NCI-H82 (cell line): ENCODE measurements at regions not wholly inside any gene's neighbourhood (a gene's known extent, or its start where the extent isn't known, plus 50 kb on each side); places are given as distances from the start of the nearest gene placed in this dataset.
"Not testable (repeated sequence)": the region's sequence is repeated elsewhere in the genome, so short reads cannot be mapped to it uniquely, and the experiment has no call there.

Source experiments
- DNase-seq: peaks from one replicate; lab custom pipeline; 2025; lab: John Stamatoyannopoulos, UW

DNA sequence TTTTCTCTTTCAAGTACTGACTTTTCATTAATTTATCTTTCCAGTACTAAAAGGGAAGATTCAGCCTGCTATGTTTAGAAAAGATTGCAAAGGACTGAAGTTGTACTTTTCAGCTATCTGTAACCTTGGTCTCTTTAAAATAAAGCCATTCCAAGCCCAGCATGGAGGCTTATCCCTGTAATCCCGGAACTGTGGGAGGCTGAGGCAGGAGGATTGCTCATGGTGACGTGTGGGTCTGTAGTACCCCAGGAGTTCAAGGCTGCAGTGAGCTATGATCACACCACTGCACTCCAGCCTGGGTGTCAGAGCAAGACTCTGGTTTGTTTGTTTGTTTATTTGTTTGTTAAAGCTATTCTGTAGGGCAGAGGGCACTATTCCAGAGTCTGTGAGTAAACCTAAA, 50.6 kb upstream of the TMEM170B start:
- DNase-seq = no peak

DNA sequence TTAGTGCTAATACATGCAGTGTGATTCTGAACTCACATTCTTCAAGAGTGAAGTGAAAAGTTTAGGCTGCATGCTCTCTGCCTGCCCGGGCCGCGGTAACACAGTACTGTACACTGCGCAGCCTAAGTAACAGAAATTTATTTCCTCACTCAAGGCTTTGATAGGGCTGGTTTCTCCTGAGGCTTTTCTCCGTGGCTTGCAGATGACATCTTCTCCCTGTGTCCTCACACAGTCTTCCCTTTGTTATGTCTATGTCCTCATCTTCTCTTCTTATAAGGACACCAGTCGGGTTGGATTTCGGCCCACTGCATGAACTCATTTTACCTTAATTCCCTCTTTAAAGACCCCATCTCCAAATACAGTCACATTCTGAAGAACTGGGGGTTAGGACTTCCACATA, 51.1 kb upstream of the TMEM170B start:
- no peak for DNase-seq

DNA sequence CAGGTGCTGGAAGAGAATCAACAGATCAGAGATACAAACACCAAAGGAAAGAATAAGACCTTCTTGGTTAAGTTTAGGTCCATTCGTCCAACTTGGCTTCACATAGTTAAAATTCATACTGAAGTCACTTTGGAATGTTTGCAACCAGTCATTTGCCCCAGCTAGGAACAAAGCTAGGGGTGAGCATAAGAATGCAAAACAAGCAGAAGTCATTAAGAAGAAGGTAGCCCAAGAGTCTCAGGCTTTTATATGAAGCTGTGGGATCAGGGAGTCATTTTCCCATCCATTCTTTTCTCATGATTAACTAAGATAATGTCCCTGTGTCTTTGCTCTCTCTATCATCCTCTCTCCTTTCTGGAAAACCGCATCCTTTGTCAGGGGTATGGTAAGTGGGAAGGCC, 51.5 kb upstream of the TMEM170B start:
- no peak for DNase-seq

DNA sequence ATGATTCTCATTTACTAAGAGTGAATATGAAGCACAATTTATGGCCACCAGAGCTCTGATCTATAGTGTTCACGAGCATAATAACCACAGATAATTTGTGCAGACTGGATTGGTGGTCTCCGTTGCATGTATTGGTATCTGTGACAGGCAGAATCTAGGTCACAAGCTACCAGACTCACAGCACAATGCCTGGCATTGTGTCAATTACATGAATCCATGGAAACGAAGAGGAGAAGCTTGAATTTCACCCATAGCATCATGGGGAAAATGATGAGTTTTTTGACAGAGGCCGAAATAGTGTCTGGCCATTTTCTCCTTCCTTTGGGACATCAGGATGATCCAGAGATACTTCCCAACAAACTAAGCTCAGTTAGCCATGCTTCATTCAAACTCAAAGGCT, 52.3 kb upstream of the TMEM170B start:
- DNase-seq = no peak

DNA sequence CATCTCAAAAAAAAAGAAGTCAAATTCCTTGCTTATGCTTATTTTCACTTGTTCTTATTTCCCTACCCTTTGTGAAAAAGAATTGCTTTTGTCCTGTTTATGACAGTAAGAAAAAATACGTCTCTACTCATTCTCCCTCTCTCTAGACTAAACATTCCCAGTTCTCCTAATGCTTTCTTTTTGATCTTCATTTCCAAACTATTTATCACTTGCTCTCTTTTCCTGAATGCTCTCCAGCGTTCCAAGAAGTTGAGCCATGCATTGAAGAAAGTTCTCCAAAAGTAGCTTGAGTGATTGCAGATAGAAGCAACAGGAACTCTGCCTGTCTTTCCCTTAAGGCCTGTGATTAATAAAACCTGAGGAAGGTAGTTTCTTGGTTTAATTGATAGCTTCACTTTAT, 53.1 kb upstream of the TMEM170B start:
- DNase-seq = no peak

DNA sequence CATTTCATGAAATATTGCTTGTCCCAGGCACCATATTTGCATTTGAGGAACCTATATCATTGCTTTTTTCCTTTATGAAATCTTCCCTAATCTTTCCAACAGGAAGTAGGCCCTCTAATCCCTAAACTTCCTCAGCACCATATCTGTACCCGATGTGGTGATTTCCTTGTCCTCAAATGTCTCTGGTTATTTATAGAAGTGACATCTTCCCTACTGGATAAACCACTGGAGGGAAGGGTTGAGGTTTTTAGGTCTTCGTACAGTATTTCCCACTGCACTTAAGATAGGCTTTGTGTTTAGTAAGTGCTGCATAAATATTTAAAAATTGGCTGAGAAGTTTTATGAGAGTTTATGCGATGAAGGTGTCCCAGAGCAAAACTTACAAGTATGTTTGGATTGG, 54.9 kb upstream of the TMEM170B start:
- DNase-seq = no peak

DNA sequence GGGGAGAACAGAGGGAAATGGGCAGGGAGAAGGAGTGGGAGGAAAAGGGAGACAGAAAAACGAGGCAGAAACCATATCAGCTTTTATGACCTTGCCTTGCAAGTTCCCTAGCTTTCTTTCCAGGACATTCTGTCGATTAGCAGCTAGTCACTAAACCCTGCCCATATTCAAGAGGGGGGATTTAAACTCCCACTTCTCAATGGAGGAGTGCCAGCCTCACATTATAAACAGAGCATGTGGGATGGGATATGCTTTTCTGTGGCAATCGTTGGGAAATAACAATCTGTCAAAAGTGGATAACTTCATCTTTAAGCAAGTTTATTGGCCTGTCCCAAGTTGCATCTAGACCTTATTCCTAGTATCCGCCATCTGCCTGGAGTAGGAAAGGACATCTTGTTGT, 57.0 kb upstream of the TMEM170B start:
- no peak for DNase-seq

DNA sequence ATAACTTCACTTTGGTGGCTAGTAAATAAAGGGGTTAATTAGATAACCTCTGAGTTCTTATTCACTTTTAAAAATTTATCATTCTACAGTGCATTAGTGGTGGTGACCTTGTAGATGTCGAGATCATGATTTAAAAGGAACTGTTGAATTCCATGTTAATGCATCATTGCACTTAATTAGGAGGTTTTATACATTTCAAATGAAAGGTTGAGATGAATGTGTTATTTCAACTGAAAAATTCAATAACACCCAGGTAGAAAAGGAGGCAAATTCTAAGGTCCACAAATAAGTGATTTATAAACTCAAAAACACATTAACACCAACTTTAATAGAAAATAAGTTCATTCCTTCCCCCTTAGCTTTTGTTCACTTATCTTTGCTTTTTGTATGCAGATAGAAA, 58.3 kb upstream of the TMEM170B start:
- DNase-seq = no peak

DNA sequence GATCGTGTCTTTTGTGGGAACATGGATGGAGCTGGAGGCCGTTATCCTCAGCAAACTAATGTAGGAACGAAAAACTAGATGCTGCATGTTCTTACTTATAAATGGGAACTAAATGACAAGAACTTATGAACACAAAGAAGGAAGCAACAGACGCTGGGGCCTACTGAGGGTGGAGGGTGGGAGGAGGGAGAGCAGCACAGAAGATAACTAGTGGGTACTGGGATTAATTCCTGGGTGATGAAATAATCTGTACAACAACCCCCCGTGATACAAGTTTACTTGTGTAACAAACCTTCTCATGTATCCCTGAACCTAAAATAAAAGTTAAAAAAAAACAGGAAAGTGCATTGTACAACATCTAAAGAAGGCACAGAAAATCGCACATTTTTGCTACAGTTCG, 59.0 kb upstream of the TMEM170B start:
- no peak for DNase-seq

DNA sequence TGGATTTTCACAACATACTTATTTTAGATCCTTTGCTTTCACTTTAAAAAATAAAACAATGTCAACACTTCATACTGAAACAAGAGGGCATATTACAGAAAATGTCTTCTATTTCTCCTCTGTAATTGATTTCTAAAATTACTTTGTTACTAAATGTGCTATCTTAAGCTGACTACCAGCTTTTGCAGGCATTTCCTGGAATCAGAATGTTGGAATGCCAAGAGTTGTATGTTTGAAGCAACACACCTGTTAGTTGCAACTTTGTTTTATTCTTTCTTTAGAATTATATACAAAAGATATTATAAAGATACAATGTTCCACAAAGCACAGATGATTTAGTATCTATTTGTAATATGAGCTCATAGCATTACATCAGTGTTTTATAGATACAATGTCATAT, 62.5 kb upstream of the TMEM170B start:
- no peak for DNase-seq

DNA sequence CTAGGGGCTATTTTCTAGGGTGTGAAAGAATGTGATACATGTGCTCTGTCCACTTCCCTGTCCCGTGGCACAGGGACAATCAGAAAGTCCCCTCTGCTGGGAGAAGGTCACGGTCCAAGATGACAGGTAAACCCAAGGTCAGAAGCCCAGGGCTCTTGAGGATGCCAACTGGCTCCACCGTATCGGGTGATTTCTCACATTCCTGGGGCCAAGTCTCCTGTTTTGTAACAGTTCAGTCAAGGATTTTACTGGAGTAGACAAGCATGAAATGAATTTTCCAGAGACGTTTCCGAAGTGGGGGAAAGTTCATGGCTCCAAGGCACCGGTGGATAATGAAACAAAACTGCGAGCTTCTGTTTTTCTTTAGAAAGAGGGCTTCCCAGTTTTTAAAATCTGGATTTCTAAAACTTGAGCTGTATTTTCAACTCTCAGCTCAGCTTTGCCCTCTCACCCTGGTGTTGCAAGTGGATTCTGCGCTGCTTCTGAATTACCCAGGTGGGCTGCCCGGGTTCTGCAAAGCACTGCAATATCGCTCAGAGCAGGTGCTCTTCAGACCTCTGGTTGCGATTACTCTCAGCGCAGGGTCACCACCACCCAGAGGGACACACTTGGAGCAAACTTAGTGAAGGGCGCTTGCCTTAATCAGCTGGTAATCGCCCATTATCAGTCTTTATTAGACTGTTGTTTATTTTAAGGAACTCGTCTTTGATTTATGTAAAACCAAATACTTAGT, 64.4 kb upstream of the TMEM170B start:
- no peak for DNase-seq

DNA sequence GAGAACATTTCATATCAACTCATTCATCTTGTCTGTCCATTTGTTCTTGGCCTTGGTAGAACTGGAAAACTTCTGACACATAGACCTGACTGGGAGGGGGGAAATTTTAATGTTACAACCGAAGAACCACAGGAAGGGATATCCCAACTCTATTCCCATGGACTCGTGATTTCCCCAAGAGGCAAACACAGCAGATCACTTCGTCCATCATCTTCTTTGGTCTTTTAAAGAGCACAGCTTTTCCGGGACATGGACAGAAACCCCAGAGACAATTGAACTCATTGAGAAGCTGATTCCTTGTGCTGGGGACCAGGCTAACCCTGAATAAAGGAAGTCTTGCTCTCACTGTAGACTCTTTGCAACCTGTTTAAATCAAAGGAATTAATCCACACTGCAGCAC, 66.3 kb upstream of the TMEM170B start:
- no peak for DNase-seq

DNA sequence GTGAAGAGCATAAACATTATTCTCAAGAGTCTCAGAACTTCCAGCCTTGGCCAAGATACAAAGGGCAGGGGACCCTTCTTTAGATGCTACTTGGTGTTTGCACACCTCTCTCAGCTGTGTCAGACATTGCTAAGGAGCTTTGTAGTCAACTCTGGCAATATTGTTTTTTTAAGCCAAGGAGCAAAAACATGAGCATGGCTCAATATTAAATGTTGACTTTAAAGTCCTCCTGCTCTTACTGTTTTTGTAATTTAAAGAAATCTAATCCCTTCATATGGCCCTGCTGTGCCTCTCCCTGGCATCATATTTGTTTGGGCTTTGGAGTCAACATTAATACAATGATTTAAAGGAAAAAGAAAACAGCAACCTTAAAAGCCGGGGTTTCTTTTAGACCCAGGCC, 67.9 kb upstream of the TMEM170B start:
- DNase-seq = no peak

DNA sequence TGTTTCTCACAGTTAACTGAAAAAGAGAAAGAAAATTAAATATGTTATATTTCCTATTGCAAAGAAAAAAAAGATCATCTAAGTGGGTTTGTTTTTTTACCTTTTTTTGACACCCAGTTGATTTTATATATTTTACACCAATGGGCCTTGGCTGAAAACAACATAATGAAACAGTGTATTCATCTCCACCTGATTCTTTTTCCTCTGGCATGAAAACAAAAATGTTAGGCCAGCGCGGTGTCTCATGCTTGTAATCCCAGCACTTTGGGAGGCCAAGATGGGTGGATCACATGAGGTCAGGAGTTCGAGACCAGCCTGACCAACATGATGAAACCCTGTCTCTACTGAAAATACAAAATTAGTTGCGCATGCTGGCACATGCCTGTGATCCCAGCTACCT, 69.3 kb upstream of the TMEM170B start:
- not testable (repeated sequence) for DNase-seq

DNA sequence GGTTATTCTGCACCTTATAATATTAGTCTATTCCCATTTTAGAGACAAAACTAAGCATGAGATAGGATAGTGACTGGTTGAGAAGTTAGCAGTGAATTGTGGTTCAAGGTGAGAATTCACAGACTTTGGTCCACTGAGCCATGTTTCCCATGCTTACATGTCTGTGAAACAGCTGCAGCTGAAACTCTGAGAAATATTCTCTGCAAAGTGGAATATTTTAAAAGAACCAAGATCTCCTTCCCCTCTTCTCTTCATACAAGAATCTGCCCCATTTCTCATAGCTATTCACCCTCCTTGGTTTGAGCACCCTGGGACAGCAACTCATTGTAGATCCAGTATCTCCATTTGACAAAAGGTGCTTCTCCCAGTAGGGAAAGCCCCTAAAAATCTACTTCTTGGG, 70.2 kb upstream of the TMEM170B start:
- no peak for DNase-seq

DNA sequence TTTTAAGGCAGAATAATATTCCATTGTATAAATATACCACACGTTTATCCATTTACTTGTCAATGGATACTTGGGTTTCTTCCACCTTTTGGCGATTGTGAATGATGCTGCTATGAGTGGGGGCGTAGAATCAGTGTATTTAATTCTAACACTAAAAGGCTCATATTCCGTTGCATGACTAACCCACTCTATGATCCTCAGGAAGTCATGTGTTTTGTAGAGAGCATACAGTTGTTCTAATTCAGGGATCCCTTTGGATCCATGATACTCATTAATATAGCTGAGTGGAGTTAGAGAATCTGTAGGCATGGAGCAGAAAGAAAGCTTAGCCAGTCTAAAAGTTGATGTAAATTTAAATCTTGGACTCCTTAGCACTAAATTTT, 74.2 kb upstream of the TMEM170B start:
- no peak for DNase-seq

DNA sequence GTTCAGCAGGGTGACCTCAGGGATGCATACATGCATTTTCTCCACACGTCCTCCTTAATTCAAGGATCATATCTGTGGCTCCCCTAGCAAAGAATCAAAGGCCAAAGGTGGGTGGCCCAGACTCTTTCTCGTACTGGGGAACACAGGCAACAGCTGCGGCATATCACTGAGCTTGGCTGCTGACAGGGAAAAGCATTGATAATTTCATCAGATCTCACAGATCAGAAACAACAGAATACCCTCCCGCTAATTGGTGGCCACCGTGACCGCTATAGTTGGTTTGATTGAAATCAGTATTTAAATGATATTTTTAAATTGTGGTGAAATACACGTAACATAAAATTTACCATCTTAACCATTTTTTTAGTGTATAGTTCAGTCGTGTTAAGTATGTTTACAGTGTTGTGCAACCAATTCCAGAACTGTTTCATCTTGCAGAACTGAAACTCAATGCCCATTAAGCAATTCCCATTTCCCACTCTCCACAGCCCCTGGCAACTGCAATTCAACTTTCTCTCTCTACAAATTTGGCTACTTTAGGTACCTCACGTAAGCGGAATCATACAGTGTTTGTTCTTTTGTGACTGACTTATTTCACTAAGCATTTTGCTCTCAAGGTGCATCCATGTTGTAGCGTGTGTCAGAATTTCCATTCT, 74.7 kb upstream of the TMEM170B start:
- no peak for DNase-seq

DNA sequence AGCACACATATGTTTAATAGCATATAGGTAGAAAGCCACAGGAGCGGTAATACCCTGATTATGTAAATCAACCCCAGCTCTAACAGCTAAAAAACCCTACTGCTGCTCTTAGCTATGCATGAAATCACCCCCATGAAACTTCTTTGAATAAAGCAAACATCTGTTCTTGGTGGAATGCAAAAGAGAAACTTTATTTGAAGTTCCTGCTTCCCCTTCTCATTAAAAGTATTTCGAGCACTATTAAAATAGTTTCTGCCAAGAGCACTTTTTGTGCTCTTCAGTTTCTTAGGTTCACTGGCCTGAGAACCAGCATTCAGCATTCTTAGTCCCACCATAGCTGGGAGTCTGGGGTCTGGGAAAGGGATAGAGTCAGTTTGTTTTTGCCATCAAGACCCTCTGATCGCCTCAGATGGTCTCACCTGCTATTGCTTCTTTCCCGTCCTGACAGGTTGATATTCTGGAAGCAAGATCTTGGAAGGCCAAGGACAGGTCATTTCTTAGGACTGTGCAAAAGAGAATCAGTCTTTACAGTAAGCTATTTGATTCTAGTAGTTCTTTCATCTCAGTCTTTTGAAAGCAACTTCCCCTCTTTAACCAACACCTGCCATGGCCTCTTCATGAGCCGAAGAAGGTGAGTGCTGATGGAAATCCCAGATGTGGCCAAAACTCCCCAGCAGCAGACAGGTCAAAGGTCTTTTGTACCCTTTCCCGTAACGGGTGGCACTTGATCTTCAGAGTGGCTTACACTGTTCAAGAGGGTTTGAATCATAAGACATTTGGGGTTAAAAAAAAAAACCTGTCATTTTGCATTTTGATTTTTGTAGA, 76.5 kb upstream of the TMEM170B start:
- no peak for DNase-seq

DNA sequence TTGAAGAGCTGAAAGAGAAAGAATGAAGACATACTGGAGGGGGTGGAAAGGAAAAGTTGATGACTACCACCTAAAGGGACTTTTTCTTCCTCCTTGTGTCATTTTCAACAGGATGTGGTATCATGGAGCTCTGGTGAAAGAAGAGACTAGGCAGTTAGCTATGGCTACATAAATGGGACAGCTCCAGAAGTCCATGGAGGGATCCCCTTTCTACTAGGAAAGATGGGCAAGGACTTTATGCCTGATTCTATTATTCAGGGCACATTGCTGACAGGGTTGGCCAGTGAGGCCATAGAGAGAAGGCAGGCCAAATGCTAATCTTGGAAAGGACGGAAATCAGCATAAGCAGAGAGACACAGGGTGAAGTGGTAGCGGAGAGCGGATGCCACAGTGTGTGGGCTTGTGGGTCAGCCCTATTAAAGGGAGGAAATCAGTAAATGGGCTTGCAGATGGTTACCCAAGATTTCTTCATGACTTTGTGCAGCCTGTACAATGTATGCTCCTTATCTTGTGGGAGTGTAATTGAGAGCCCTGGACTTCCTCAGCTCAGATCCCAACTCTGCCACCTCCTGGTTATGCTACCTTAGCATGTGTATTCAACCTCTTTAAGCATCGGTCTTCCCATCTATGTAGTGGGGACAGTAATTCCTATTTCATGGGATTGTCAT, 77.4 kb upstream of the TMEM170B start:
- no peak for DNase-seq

DNA sequence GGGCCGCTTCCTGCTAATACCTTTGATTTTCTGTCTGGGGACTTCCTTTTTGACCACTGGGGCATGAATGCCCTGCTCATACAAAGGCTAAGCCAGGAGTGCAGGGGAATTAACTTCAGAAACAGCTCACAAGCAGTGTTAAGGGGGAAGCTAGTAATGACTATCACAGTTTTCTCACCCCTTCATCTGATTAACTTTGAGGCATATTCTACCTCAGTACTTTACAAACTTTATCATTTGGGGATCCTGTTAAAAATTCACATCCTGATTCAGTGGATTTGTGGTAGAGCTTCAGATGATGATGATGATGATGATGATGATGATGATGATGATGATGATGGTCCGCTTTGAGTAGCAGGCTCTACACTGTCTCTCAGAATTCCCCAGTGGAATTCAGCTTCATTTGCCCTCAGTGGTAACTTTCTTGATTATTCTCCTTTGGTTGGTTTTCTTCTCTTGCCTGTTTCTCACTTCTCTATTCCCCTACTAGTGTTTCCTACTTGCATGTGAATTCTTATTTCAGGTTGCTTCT, 78.4 kb upstream of the TMEM170B start:
- DNase-seq = no peak

DNA sequence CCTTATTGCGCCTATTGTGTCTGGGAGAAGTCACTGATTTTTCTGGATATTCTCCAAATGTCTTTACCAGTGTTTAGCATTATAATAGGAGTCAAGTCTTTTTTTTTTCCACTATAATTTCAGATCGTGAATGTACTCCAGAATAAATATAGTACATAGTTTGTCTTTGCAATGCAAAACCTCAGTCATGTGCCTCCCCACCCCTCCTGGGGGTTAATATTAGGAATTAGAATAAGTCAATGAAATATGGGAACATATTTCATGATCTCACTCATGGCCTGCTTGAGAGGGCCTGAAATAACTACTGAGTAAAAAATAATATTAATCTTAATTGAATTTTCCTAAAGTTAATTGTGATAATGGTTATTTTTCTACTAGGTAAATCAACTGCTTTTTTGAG, 79.0 kb upstream of the TMEM170B start:
- no peak for DNase-seq

DNA sequence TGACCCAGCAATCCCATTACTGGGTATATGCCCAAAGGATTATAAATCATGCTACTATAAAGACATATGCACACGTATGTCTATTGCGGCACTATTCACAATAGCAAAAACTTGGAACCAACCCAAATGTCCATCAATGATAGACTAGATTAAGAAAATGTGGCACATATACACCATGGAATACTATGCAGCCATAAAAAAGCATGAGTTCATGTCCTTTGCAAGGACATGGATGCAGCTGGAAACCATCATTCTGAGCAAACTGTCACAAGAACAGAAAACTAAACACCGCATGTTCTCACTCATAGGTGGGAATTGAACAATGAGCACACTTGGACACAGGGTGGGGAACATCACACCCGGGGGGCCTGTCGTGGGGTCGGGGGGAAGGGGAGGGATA, 80.1 kb upstream of the TMEM170B start:
- DNase-seq = not testable (repeated sequence)
